ENCODE measurements at regions not wholly inside any gene's neighbourhood (a gene's known extent, or its start where the extent isn't known, plus 50 kb on each side); places are given as distances from the start of the nearest gene placed in this dataset.

DNA sequence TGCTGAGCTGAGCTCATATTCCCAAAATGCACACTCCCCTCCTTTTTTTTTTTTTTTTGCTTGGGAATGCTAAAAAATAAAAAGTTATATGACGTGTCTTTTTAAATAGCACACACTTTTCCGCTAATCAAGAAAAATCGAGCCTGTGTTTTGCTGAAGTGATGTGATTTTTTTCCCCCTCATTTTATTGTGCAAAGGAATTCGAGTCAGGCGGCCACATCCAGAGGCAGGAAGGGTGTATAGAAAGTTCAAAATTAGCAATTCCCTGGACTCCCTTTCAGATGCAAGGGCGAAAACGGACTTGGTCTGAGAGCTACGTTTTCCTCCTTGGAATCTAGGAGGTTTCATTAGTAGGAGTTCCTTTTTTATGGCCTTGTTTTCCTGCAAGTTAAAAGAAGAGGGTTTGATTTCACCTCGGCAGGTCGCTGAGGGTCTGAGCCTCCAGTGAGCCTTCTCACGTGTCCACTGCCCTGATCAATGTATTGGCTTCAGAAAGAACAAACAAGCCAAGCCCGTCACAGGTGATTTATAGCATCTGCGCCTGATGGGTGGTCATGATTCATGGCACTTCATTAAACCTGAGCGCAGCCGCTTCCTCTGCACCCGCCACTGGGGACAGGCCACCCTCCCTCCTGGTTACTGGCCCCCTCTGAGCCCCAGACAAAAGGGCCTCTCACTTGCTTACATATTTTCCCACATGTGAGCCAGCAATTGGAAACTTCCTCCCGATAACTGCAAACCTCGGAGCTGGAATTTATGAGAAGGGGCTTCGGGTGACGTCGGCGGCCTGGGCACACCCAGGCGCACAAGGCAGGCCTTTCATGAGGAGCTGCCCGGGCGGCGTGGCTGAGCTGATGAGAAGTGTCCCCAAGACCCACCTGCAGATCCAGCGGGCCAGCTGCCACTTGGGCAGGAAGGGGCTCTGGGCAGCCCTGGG, 64.4 kb upstream of the LINC01488 start:
- no peak for DNase-seq

DNA sequence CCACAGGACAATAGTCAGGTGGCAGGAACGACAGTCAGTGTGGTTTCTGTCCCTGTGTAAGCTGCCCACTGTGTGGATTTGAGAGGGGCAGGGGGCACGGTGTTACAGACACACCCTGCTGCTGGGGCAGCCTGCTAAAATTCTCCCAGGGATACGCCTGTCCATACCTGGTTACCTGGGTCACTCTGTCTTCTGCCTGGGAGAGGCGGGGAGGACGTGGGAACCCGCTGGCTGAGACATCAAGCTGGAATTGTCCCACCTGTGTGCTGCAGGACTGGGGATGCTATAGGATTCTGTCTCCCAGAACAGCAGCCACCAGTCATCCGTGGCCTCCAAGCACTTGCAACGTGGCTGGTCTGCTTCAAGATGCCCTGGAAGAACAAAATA, 63.8 kb upstream of the LINC01488 start:
- no peak for DNase-seq

DNA sequence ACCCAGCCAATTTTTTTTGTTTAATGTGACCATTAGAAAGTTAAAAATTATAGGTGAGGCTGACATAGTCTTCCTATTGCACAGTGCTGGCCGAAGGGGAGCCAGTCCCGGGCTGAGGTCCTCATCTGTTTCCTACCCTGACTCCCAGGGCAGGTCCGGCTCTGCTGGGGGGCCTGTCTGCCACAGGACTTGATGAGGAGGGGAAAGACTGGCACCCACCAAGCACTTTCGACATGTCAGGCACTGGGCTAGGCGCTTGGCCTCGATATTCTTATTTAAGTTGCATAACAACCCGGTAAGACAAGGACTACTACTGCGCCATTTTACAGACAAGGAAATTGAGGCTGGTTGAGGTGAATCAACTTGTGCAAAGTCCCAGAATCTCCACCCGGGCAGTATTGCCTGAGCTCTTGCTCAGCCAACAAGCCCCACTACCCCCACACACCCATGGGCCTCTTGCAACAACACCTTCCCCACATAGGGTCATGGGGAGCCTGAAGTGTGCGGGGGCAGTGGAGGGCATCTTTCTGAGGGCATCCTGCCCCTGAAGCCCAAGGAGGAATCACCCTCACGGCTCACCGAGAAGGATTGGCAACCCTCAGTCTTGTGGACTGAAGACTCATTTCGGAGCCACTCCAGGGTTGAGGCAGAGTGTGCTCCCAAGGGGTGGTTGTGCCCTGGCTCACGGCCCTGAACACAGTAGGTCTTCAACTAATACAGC, 62.7 kb upstream of the LINC01488 start:
- no peak for DNase-seq

DNA sequence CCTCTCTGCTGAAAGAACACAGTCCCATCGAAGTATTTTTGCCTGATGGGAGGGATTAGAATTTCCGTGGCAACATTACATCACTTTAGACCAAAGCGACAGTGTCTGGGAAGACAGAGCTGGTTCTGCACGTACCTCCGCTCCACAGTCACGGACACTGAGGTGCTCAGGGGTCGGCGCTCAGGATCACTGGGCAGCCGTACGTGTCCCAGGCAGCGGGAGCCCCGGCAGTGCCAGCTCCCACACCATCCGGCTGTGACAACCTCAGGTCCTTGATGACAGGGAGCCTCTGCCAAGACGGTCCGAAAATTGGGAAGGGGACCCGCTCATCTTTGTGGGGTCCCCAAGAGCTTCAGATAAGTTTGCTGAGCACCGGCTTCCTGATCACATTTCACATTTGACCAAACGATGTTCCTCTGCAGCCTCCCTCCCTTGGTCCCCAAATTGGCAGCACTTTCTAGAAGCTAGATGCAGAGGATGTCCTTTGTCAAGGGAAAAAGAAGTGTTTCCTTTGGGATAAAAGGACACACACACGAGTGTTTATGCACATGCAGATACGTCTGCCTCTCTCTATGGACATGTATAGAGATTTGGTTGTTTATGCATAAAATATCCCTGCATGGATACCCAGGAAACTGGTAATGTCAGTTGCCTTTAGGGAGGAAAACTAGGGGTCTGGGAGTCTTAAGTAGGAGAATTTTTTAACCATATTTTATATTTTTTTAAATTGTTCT, 61.6 kb upstream of the LINC01488 start:
- DNase-seq: no peak

DNA sequence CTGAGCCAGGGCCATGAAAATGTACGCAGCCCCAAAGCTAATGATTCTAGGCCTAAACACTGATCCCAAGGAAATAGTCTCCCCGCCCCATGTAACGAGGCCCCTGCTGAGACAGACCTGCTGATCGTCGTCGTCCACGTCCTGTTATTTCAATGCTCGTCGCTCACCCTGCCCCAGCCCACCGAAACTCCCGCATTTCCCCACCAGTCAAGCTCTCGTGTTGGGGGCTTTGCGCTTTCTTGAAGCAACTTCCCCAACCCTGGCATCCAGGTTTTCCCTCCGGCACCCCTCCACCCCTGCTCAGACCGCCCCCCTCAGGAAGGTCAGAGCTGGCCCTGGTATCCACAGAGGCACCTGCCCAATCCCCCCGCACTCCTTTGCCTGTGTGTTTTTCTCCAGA, 58.8 kb upstream of the LINC01488 start:
- DNase-seq: no peak

DNA sequence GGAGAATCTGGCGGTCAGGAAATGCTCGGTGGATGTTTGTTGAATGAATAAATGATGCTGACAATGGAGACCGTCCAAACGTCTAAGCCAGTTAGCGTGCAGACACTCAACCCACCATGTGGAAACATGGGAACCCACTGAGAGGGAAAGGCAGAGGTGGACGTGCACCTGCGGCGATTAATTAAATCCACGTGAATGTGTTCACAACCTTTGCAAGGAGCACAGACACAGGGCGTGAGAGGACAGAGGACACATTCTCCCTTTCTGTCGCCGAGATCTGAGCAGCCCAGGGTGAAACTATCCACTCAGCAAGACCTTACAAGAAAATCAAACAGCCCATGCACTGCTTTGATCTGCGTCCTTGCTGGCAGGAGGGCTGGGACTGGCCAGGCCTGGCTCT, 58.3 kb upstream of the LINC01488 start:
- no peak for DNase-seq

DNA sequence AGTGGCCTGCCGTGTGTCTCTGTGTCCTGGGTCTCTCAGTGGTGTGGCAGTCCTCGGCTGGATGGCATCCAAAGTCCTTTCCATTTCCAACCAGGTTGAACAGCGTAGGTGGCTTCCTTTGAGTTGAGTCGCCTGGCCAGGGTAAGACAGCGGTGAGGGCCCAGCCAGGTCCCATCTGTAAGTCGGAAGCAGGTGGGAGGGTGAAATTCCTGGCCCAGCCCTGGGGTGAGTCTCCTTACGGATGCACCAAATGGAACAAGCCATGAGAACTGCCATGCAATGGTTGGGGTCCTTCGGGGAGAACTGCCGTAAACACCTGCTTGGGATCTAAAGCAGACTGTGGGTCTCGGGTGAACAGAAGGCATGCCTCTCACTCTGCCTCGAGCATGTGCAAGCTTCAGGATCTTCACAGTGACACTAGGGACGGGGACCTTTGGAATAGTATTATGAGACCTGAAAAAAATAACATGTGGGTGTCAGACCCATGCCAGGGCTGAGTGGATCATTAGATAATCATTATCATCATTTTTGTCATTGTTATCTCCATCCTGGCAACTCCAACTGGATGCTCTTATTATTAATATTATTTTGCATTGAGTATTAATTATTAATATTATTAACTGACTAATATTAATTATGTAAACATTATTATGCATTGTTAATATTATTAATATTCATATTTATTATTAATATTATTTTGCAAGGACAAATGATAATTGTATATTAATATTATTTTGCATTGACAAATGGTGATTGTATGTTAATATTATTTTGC, 57.7 kb upstream of the LINC01488 start:
- no peak for DNase-seq

DNA sequence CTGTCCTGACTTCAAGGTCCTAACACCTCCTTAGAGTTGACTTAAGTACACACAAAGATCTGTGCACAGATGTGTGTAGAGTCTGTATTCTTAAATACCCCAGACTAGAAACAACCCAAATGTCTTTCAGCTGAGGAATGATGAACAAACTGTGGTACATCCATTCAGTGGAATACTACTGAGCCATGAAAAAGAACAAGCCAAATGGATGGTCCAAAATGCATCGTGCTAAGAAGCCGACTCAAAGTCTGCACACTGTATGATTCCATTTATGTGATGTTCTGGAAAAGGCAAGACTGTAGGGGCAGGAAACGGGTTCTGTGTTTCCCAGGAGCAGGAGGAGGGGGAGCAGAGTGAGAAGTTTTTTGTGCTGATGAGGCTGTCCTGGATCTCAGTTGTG, 56.7 kb upstream of the LINC01488 start:
- DNase-seq: no peak

DNA sequence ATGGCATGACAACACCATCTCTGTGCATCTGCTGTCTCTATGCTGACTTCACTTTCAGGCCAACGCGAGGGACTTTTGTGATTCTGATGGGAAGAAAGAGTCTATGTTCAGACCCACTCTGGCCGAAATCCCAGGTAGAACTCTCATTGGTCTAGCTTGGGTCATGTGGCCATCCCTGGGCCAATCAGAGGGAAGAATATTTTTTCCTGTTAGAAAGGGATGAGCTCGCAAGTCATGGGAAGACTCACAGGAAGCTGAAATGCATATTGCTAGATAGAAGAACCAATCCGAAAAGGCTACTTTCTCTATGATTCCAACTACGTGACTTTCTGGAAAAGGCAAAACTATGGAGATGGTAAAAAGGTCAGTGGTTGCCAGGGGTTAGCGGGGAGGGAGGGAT, 56.0 kb upstream of the LINC01488 start:
- no peak for DNase-seq

DNA sequence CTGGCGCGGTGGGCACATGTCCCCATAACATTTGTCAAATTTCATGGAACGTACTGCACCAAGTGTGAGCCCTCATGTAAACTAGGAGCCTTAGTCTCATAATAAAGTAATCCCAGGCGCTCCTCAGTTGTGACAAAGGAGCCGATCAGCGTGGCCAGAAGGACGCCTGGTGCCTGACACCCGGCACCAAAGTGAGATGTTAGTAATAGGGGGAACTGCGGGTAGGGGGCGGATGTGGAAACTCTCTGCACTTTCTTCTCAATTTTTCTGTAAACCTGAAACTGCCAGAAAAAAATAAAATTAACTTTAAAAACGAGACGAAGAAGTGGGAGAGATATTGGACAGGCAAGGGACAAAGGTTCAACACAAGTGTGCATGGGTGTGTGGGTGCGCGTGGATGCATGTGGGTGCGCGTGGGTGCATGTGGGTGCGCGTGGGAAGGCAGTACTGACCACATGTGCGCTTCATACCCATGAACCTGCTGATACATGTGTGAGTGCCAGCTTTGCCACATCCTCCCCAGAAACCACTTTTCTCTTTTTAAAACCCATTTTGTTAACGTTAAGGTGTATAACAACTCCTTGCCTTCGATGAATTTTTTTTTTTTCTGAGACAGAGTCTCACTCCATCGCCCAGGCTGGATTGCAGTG, 55.4 kb upstream of the LINC01488 start:
- DNase-seq: peak; percentile 26

DNA sequence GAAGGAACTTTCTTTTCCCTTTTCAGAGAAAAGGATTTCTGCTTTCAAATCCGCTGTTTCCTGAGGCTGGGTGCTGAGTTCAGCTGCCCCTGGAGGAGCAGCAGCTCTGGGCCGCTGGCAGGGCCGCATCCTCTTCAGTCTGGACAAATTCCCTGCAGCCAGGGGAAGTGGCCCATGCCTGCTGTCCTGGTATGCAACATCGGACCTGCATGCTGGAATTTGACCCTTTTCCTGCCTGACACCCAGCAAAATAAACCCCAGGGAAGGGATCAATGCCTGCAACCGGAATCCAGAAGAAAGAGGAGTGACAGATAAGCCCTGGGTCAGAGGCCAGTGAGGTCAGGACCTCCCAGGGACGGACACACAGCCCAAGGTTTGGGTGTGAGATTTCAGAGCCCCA, 54.1 kb upstream of the LINC01488 start:
- no peak for DNase-seq

DNA sequence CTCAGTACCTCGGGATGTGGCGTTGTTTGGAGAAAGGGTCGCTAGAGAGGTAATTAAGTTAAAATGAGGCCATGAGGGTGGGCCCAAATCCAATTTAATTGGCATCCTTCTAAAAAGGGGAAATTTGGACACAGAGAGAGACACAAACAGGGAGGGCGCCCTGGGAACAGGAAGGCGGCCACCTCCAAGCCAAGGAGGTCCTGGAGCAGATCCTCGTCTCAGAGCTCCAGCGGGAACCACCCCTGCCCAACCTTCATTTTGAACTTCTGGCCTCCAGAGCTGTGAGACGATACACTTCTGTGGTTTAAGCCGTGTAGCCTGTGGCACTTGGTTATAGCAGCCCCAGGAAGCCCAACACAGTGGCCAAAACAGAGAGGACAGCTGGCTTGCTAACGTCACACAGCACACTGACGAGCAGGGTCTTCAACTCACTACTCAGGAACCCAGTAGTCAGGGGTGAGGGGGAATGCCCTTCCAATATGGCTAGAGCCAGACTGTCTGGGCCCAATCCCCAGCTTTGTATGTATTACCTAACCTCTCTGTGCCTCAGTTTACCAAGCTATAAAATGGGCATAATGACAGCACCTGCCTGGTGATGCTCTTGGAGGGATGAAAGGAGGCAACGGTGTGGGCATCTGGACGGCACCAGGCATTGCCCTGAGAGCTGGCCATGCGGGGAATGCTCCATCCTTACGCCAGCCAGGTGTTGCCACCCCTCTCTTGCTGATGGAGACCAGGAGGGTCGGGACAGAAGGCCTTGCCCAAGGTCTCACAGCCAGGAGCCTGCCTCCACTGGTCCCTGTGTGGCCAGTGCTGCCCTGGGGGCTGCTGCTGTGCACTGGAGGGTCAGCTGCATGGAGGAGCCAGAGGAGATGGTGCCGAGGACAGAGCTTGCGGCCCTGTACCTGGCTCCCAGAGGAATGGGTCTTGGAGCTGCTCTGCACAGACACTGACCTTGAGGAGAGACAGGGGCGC, 53.3 kb upstream of the LINC01488 start:
- DNase-seq: no peak

DNA sequence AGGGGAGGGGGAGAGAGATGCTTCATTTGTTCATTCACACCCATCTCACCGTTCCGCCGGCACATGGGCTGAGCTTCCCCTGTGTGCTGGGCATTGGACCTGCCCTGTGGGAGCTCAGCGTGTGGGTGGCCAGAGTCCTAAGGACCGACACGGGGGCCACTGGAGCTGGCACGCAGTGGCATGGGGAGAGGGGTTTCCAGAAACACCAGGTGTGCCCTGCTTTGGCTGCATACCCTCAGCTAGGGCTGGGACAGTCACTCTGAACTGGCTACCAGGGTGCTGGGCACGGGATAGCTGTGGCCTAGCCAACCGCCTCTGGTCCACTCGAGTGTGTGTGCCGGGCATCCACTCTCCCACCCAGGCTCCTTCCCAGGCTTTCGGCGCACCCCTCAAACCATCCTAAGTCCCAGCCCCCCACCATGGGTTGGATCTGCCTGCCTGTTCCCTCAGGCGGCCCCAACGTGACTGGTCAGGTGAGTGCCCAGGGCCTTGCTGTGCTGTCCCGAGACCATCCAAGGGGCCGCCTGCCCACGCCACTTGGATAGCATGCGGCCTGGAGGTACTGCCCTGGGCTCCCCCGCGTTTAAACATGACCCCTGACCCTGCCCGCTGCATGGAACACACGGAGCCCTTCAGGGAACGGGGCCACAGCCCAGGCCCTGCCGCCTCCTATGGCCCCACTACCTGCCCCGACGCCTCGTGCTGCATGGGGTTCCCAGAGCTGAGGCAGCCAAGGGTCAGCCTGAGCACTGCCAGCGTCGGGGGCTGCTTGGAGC, 51.6 kb upstream of the LINC01488 start:
- no peak for DNase-seq

DNA sequence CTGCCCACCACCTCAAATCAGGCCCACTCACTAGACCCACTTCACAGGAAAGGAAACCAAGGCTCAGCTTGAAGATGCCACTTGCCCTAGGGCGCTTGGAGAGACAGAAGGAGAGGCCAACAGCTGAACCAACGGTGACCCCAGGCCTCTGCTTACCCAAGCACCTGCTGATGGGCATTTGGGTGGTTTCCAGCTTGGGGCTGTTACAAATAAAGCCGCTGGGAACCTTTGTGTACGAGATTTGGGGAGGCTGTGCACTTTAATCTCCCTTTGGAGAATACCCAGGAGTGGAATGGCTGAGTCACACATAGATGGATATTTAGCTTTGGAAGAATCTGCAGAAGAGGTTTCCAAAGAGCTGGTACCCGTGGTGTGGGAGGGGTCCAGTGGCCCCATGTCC, 50.9 kb upstream of the LINC01488 start:
- no peak for DNase-seq

DNA sequence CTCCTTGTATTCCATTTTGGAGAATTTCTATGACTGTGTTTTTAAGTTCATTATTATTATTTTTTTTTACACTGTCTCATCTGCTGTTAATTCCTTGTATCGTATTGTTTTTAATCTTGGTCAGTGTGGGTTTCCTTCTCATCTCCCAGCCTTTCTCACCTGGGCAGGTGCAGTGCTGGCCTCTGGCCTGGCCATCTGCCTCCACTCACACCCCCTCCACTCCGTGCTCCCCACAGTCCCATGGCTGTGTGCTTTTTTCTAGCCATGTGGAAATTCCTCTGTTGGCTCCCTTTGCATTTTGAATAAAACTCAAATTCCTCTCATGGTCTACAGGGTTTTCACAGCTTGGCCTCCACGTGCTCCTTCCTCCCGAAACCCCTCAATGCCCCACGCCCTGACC, 50.3 kb upstream of the LINC01488 start:
- DNase-seq: no peak

Measured in stimulated activated naive CD4-positive, alpha-beta T cell treated with Interleukin-2 at 50 U/mL for 16 hours (primary cell).